ENCODE measurements at regions not wholly inside any gene's neighbourhood (a gene's known extent, or its start where the extent isn't known, plus 50 kb on each side); places are given as distances from the start of the nearest gene placed in this dataset.
"Not testable (repeated sequence)": the region's sequence is repeated elsewhere in the genome, so short reads cannot be mapped to it uniquely, and the experiment has no call there.

DNA sequence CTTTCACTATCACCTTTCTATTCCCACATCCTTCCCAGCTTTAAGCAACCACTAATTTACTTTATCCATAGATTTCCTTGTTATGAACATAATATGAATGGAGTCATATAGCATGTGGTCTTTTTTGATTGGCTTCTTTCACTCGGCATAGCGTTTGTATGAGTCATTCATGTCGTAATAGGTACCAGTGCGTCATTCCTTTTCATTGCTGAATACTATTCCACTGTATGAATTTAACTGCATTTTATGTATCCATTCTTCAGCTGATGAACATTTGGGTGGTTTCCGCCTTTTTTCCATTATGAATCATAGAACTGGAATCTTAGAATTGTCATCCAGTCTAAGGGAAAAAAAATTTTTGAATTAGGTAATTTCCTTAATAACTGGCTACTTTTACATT, 411.3 kb upstream of the AUTS2 start:
- no peak for DNase-seq

DNA sequence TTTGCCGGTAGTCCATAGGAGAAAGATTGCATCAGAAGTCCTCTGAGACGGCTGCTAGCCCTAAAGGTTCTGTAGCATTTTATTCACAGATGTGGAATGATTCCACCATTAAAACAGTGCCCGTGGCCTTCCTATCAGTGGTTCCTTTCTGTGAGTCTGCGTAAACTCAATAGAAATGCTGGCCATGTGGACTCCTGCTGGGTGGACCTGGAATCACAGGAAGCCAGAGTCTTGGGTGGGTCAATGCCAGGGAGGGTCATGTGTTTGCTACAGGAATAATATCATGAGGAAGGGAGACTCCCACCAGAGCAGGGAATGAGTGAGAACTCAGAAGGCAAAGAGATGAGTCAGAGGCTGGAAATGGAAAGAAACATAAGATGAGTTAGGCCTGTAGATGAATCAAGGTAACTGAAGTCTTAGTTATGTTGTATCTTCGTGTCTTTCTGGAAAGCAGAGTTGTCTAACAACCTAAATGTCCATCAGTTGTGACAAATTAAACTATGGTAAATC, 410.4 kb upstream of the AUTS2 start:
- DNase-seq, result no peak

DNA sequence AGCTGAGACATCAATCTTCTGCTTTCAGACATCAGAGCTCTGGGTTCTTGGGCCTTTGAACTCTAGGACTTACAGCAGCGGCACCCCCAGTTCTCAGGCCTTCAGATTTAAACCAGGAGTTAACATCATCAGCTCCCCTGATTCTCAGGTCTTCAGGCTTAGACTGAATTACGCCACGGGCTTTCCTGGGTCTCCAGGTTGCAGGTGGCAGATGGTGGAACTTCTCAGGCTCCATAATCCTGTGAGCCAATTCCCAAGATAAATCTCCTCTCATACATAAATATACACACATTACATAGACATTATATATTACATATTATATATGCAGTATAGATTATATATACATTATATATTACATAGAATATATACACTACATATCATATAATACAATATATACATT, 408.9 kb upstream of the AUTS2 start:
- DNase-seq, result no peak

DNA sequence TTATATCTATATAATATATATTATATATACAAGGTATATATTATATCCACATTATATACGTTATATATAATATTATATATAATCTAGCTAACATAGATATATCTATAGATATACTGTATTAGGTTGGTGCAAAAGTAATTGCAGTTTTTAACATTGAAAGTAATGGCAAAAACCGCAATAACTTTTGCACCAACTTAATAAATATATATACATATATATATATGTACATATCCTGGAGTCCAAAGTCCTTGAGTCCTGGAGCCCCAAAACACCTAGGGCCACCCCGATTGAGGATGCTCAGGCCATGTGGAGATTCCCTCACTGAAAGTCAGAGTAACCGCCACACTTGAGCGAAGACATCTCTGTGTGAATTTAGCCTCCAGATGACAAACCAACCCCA, 408.2 kb upstream of the AUTS2 start:
- DNase-seq, result no peak

DNA sequence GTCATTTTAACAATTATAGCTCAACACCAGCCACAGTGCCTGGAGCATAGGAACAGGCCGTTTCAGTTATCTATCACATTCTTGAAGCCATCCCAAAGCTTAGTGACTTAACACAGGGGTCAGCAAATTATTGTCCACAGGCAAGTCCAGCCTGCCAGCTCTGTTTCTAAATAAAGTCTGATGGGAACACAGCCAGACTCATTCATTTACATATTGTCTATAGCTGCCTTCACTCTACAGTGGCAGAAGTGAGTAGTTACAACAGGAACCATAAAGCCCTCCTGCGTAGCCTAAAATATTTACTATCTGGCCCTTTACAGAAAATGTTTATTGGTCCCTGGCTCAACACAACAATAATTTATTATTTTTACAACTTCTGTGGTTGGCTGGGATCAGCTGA, 407.5 kb upstream of the AUTS2 start:
- DNase-seq, result no peak

DNA sequence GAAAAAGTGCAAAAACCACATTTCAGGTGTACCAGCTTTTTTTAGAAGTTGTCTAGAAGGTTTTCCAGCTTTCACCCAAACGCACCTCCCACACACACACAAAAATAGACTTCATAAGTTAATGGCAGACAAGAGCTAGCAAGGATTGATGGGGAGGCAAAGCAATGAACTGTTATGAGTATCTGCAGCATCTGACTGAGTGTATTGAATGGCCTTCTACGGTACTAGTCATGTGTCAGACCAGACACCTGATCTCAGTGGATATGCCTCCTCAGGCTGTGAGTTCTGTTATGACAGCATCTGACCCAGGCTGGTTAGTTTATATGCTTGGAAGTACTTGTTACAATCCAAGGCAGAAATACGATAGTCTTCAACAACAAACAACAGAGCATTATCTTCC, 406.1 kb upstream of the AUTS2 start:
- DNase-seq, result no peak

DNA sequence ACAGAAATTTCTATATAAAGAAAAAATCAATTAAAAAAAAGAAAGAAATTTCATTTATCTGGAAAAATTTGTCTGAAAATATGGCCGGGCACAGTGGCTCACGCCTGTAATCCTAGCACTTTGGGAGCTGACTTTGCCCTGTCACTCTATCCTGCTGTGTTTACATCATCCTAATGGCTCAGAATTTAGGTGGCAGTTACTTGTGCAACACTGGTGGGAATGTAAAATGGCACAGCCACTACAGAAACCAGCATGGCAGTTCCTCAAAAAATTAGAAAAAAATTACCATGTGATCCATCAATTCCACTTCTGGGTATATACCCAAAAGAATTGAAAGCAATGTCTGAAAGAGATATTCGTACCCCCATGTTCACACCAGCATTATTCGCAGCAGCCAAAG, 405.2 kb upstream of the AUTS2 start:
- DNase-seq, result no peak

DNA sequence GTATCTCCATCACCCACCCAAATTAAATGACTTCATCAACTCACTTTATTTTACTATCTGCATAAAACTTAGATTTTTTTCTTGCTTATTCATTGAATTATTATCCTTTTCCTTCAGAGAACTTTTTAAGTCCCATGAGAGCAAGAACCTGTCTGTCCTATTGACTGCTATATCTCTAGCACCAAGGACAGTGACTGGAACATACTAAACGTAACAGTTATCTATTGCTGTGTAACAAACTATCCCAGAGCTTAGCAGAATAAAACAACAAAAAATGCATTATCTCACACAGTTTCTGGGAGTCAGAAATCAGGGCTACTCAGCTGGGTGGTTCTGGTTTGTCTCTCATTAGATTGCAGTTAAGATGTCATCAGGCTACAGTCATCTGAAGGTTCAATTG, 401.7 kb upstream of the AUTS2 start:
- no peak for DNase-seq

DNA sequence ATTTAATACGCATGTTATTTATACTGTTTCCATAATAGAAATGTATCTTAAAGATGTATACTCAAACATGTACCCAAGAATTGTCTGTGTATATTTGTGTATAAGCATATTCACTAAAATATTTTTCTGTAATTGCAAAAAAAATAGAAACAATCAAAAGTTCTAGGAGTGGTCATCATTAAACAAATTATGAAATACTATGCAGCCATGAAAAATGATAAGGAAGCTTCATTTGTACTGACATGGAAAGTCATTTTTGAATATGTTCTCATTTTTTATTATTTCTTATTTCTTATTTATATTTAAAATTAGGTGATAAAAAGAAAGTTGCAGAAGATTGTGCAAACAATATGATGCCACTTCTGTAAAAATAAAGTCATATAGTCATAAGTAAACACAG, 400.0 kb upstream of the AUTS2 start:
- no peak for DNase-seq

DNA sequence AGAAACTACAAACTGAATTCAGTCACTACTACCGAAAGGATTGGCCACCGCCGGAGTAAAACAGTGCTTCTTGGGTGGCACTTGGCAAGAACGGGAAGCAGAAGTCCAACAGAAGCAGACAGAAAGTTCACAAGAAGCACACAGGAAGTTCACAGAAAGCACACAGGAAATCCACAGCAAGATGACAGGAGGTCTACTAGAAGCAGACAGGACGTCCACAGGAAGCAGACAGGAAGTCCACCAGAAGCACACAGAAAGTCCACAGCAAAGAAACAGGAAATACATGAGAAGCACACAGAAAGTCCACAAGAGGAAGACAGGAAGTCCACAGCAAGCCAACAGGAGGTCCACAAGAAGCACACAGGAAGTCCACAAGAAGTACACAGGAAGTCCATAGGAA, 399.2 kb upstream of the AUTS2 start:
- DNase-seq, result no peak

DNA sequence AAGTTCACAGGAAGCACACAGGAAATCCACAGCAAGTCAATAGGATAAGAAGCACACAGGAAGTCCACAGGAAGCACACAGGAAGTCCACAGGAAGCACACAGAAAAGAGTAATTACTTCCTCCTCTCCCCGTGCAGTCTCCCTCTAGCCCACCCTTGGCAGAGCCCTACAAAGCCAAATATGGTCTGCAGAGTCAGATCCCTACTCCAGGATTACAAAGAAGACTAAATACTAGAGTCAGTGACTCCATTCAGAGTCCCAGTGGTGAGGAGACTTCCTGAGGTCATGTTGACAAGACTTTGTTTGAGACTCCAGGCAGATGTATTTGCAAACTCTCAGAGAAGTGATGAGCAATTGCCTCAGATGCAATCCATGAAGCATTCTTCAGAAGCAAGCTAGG, 398.6 kb upstream of the AUTS2 start:
- DNase-seq, result no peak

DNA sequence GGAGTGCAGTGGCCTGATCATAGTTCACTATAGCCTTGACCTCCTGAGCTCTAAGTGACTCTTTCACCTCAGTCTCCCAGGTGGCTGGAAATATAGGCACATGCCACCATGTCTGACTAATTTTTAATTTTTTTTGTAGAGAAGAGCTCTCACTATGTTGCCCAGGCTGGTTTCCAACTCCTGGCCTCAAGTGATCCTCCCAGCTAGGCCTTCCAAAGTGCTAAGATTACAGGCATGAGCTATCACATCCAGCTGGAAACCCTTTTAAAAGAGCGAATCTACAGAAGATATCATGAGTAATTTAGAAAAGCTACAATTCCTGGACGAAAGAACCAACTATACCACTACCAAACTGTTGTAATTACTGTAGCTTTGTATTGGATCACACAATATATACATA, 394.4 kb upstream of the AUTS2 start:
- DNase-seq, result no peak

DNA sequence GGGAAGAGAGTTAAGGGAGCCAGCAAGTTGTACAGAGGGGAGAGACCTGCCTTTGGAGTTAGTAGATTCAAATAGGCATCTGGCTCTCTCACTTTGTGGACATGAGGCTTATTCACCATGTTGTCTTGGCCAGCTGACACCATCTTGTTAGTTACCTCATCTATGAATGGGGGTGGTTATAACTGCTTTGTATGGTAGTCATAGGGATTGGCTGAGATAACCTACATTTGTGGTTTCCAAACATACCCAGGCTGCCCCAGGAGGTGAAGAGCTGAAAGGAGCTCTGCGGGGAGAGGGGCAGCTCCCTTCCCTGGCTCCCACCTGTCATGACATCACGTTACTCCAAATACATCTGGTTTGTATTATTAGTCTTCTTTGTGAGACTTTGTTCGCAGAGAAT, 393.3 kb upstream of the AUTS2 start:
- no peak for DNase-seq

DNA sequence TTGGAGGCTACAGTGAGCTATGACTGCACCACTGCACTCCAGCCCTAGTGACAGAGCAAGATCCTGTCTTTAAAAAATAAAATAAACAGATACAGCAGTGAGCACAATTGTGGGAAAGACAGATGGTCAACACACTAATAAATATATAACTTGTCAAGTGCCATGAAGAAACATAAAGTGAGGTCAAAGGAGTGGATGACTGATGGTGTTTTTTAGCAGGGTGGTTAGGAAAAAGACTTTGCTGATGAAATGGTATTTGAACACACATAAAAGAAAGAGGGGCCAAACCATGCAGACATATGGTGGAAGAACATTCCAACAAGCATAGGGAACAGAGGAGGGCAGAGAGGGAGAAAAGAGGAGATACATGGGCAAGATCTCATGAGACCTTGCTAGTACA, 392.7 kb upstream of the AUTS2 start:
- no peak for DNase-seq

DNA sequence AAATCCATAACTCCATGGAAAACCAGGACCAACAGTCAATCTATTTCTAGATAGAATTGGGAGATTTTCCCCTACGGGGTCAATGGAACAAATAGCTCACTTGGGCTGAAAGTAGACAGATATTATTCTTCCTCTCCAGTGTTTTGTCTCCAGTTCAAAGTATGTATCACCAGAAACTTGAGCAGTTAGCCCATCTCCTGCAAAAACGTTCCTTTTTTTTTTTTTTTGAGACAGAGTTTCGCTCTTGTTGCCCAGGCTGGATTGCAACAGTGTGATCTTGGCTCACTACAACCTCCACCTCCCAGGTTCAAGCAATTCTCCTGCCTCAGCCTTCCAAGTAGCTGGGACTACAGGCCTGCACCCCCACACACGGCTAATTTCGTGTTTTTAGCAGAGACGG, 390.0 kb upstream of the AUTS2 start:
- DNase-seq, result no peak

DNA sequence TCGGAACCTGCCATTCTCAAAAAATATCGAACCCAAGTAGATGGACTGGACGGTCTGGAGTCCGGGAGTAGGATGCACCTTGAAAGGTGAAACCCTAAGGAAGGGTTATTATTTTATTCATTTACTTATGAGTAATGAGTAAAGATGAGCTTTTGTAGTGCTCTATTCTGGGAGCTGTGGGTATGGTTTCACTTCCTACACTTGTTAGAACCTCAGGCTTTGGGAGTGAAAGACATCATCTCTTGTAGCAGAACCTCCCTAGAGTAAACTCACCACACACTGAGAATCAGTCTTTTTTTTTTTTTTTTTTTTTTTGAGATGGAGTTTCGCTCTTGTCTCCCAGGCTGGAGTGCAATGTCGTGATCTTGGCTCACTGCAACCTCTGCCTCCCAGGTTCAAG, 389.4 kb upstream of the AUTS2 start:
- DNase-seq, result no peak

DNA sequence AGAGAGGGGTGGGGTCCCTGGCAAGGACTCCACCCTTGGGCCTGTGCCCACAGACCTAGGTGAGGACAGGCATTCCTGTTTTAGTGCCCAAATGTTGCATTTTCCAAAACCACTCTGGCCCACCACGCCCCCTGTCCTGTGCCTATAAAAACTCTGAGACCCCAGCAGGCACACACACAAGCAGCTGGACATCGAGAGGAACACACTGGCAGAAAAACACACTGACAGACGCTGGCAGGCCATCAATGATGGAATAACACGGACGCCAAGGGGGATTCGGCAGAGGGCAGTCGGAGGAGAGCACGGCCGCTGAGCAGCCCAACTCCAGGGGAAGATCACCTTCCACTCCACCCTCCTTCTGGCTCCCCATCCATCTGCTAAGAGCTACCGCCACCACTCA, 386.9 kb upstream of the AUTS2 start:
- DNase-seq, result no peak

DNA sequence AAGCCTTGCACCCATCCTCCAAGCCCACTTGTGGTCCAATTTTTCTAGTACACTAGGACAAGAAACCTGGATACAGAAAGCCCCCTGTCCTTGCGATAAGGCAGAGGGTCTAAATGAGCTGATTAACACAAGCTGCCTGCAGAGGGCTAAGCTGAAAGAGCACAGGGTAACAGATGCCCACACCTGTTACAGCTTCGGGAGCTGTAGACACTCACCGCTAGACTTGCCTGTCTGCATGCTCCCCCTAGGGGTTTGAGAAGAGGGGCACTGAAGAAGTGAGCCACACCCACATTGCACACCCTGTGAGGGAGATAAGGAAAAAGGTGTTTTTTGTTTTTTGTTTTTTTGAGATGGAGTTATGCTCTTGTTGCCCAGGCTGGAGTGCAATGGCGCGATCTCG, 386.5 kb upstream of the AUTS2 start:
- DNase-seq, result no peak

DNA sequence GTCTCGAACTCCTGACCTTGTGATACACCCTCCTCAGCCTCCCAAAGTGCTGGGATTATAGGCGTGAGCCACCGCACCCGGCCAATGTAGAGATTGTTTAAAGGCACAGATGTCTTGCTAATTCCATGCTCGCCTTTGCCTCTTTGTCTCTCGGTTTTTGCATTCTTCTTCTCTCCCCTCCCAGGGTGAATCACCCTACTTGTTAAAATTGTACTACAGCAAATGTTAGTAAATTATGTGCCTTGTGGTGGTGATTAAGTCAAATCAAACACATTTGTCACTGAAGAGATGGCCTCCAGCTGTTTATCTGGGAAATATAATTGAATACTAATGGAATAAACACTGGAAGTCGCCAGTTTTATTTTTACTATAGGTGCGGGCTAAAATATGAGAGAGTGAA, 384.4 kb upstream of the AUTS2 start:
- no peak for DNase-seq

DNA sequence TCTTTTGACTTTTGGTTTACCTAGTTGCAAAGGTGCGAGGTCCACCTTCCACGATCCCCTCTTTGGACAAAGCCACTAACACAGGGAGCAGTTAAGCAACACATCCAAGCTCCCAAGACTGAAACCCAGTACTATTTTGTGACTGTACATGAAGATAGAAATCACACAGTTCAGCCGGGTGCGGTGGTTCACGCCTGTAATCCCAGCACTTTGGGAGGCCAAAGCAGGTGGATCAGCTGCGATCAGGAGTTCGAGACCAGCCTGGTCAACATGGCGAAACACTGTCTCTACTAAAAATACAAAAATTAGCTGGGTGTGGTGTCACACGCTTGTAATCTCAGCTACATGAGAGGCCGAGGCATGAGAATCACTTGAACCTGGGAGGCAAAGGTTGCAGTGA, 382.8 kb upstream of the AUTS2 start:
- not testable (repeated sequence) for DNase-seq

DNA sequence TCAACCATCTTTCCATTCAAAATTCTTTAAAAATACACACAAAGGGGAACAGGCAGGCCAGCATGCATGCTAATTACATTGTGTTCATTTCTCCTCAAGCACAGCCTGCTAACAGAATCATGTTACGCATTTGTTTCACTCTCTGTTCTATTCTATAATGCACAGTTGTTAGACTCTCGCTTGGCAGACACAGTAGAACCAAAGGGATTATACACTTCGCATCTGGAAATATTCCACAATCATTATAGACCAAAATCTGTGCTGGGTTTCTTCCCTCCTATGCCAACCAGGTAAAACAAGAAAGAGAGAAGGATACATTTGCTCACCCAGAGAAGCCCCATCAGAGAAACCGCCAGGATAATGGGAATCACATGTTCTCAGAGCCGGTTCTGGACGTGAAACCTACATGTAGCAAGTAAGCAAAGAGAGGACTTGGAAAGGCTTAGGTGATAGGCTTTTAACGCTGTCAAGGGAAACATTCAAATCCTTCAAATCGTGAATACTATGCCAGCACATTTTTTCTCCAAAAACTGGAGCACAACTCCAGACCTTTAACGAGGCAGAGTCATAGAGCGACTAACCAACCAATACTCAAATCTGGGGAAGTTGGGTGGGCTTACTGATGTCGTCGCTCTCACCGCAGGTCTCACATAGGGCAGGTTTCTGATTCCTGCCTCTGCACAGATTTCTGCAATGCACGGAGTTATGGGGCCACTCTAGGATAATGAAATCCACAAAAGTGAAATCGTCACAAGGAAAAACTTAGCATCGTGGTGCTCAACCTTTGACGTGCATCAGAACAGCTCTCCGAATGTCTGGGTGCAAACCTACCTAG, 380.5 kb upstream of the AUTS2 start:
- no peak for DNase-seq

DNA sequence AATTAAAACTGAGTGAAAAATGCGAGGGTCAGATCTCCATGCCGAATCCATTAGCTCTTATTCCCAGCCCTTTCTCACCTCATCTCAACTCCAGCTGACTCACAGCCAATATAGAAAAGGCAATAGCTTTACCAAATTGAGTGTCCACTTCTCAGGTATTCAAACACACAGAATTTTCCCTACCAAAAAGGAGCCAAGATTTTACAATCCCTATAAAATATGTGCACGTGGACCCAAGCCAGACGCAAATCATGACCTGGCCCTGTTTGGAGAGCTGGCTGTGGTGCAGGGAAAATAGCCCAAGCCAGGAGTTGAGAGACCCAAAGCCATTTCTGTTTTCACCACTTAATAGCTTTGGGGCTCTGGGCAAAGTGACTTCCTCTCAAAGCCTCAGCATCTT, 379.7 kb upstream of the AUTS2 start:
- no peak for DNase-seq

DNA sequence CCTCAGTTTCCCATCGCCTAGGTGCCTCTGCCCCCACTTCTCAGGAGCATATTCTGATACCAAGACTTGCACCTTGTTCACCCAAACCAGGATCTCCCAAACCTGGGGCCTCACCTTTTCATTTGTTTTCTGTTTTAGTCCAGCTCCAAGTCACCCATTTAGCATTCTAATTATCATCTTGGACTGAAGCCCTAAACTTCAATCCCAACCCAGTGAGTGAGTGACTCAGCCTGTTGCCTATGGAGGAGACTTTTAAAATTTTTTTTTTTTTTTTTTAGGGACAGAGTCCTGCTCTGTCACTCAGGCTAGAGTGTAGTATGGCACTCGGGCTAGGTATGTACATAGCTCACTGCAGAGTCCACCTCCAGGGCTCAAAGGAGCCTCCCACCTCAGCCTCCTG, 378.9 kb upstream of the AUTS2 start:
- DNase-seq, result no peak

DNA sequence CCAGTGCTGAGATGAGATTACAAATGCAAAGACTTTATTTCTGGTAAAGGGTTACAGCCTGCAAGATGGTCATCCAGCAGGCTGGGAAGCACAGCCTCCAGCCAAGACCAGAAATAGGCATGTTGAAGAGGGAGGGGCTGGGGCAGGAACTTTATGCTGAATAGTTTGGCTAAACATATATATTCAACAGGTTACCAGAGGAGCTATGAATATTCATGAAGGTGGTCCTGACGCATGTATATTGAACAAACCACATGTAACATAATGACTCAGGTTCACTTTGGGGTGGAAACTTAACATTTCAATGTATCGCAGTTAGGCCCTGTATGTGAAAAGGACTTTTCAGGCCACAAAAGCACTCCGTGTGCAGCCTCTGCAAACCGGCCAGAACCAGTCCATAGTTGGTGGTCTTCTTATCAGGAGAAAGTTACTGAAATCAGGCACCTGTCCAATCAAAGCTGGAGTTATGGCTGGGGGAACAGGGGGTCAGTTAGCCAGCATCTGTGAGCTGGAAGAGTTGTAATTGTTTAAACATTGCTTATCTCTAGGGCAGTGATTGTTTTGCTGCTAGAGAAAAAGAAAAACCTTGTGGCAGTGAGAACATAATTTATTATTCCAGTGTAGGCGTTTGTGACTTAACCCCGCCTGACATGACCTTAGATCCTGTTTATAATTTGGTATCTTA, 372.9 kb upstream of the AUTS2 start:
- DNase-seq, result no peak

Data from AML-193 (cell line).